Sciatic nerve (tissue), 2 donors: ENCODE measurements at regions not wholly inside any gene's neighbourhood (a gene's known extent, or its start where the extent isn't known, plus 50 kb on each side); places are given as distances from the start of the nearest gene placed in this dataset.
A peak's percentile ranks its signal among the peaks of the same experiment; 100 is the strongest.
"Not testable (repeated sequence)": the region's sequence is repeated elsewhere in the genome, so short reads cannot be mapped to it uniquely, and the experiment has no call there.

ENCODE experiments used
- ATAC-seq: fragments of 200-7000 bp; cut with Tn5 transposase; one replicate; pipeline ENCODE4 v1.9.1; 2020; ENCODE audit warnings: mild to moderate bottlenecking, moderate library complexity
- DNase-seq: peaks from one replicate; pipeline ENCODE4 v3.0.0-alpha.2; 2020; ENCODE audit warnings: low spot score
- intact Hi-C: fragments of 100-400 bp; cut with DNase I; formaldehyde crosslinking; loops from one replicate; pipeline ENCODE4 v1.14.2; 2022
- donor health status: DM: no; HTN: no; CAD: no.
- donor health status: DM: no; HTN: no; CAD: no.

GRCh38 chr3:20558161-20558560 lies 372.2 kb upstream of the SGO1 start:
- no peak for DNase-seq
- intact Hi-C loops, result no loop called here
- ATAC-seq, result no peak

GRCh38 chr3:20556661-20557060 lies 370.7 kb upstream of the SGO1 start:
- DNase-seq (no peak), ATAC-seq (no peak)
- intact Hi-C loops, result no loop called here

DNA sequence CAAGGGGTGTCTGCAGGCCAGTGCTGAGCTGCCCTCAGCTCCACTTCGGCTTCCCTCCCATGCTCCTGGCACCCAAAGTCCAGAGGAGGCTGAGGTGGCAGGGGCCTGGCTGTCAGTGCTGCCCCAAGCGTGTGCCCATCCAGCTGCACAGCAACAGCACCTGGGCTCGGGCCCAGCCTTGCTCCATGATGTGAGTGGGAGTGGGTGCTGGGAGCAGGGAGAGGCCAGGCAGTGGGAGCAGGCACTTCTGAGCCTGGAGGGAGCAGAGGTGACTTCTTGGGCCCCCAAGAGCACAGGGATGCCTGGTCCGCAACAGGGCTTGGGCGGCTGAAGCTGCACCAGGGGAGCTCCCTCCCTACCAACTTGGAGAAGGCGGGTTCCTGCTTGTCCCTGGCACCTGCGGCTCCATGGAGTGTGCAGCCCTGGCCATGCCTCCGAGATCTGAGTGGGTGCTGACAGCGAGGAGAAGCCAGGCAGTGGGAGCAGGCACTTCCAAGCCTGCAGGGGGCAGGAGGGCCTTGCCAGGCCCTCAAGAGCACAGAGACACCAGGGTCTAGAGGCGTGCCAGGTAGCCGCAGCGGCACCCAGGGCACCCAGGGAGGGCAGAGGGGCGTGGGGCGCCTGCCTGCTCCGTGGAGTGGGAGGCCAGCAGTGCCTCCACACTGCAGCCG lies 366.7 kb upstream of the SGO1 start:
- intact Hi-C loops, result no loop called here
- ATAC-seq, result no peak
- no peak for DNase-seq

GRCh38 chr3:20547361-20548269 lies 361.6 kb upstream of the SGO1 start:
- intact Hi-C loops, DNase-seq, ATAC-seq: not testable (repeated sequence)

- ATAC-seq (no peak), DNase-seq (no peak)
- intact Hi-C loops, result no loop called here
Measured at GRCh38 chr3:20546636-20547035, 360.6 kb upstream of the SGO1 start.

- ATAC-seq (no peak), DNase-seq (no peak)
- intact Hi-C loops, result no loop called here
Measured at GRCh38 chr3:20543535-20544226, 357.7 kb upstream of the SGO1 start.

DNA sequence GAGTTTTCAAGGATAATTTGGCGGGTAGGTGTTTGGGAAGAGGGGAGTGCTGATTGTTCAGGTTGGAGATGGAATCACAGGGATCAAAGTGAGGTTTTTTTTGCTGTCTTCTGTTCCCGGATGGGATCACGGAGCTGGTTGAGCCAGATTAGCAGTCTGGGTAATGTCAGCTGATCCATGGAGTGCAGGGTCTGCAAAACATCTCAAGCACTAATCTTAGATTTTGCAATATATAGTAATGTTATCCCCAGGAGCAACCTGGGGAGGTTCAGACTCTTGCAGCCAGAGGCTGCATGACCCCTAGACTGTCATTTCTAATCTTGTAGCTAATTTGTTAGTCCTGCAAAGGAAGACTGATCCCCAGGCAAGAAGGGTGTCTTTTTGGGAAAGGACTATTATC lies 354.1 kb upstream of the SGO1 start:
- no peak for DNase-seq
- intact Hi-C loops, result no loop called here
- ATAC-seq, result no peak

- intact Hi-C loops, result no loop called here
- no peak for ATAC-seq
- no peak for DNase-seq
Measured at GRCh38 chr3:20539666-20540065, 353.7 kb upstream of the SGO1 start.

GRCh38 chr3:20537234-20537633 lies 351.2 kb upstream of the SGO1 start:
- no peak for DNase-seq
- ATAC-seq, result no peak
- intact Hi-C loops, result no loop called here

DNA sequence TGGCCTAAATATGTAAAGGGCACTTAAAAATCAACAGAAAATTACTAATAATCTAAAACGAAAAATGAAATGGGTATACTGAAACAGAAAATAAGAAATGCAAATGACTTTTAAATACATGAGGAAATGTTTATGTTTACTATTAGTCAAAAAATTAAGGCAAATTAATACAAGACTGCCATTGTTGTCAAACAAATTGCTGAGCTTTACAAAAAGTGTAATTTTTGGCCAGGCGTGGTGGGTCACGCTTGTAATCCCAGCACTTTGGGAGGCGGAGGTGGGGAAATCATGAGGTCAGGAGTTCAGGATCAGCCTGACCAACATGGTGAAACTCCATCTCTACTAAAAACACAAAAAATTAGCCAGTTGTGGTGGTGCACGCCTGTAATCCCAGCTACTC lies 343.9 kb upstream of the SGO1 start:
- no peak for DNase-seq
- no peak for ATAC-seq
- intact Hi-C loops, result no loop called here

DNA sequence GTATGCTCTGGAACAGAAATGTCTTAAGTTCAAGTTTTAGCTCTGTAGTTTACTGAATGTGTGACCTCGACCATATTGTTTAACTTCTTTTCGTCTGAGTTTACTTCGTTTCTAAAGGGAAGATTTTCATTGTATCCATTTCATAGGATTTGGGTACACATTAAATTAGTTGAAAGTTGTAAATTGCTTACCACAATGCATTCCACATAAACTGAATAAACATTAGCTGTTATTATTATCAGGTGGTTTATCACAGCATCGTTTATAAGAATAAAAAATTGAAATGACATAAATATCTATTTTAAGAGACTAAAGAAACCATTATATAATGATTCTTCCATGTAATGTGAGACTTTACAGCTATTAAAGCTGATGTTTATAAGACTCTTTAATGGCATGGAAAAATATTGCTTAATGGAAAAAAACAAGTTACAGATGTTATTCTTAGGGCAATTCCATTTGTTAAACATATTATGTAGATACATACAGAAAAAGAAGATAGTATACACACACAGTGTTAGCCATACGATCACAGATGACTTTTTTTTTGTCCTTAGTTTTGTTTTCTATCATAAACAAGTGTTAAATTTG lies 342.3 kb upstream of the SGO1 start:
- DNase-seq (no peak), ATAC-seq (no peak)
- intact Hi-C loops, result no loop called here

DNA sequence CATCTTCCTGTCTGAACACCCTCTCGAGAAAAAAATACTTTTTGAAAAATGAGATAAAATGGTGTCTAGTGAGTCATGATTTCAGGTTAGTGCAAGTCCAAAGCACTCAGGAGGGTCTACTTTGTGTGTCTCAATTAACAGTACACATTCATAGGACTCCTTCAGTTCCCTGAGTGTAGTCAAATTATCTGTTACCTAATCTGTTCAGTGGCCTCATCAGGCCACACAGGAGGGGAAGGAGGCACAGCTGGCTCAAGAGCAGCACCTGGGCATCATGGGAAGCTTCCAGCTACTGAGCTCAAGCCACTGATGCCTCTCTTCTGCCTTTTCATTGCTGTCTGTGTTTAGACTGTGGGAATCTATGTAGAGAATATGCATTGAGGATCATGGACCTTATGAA lies 341.4 kb upstream of the SGO1 start:
- no peak for DNase-seq
- ATAC-seq, result no peak
- intact Hi-C loops, result no loop called here

DNA sequence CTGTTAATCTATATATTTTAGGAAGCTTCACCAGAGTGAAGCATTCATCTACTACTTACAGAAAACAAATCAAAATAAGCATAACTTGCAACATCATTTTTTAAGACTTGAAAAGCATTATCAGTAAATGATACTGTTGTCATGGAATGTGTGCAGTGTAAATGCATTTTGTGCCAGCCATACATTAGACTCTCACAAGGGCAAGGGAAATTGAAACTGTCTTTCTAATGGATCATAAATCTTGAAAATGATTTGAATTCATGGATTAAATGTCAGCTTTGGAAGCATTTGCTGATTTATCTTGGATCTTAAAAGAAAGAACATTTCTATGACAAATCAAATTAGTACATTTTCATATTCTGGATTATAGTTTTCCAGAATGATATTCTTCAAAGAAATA lies 338.3 kb upstream of the SGO1 start:
- ATAC-seq (no peak), DNase-seq (no peak)
- intact Hi-C loops, result no loop called here

DNA sequence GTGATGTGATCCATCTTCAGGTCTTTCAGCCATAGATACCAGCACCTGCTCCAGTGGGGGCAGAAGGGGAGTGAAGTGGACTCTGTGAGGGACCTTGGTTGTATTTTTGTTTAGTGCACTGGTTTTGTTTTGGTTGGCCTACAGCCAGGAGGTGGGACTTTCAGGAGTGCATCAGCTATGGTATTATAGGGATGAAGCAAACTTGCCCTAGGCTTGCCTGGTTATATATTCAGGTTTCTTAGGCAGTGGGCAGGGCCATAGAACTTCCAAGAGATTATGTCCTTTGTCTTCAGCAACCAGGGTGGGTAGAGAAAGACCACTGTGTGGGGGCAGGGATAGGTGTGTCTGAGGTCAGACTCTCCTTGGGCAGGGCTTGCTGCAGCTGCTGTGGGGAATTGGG lies 337.3 kb upstream of the SGO1 start:
- DNase-seq, result no peak
- ATAC-seq, result no peak
- intact Hi-C loops, result no loop called here

GRCh38 chr3:20517316-20517715 lies 331.3 kb upstream of the SGO1 start:
- intact Hi-C loops, ATAC-seq, DNase-seq: not testable (repeated sequence)

DNA sequence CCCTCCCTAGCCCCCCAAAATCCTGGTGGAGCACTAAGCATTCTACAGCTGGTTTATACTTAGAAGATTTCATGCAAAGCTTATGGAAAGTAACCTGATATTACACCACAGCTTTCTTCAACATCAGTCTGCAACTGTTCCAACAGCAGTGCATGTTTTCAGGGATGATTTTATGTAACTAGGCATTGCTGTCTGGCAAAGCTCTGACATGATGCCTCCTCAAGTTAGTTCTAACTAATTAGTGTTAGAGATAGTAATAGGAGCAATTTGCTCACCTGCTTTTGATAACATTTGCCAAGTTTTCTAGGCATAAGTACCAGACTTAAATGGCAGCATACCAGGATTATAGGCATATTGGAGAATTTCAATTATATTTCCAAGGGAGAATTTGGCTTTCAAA lies 330.3 kb upstream of the SGO1 start:
- no peak for DNase-seq
- no peak for ATAC-seq
- intact Hi-C loops, result no loop called here

- ATAC-seq, result no peak
- DNase-seq, result no peak
- intact Hi-C loops, result no loop called here
Measured at GRCh38 chr3:20515834-20516233, 329.8 kb upstream of the SGO1 start.

DNA sequence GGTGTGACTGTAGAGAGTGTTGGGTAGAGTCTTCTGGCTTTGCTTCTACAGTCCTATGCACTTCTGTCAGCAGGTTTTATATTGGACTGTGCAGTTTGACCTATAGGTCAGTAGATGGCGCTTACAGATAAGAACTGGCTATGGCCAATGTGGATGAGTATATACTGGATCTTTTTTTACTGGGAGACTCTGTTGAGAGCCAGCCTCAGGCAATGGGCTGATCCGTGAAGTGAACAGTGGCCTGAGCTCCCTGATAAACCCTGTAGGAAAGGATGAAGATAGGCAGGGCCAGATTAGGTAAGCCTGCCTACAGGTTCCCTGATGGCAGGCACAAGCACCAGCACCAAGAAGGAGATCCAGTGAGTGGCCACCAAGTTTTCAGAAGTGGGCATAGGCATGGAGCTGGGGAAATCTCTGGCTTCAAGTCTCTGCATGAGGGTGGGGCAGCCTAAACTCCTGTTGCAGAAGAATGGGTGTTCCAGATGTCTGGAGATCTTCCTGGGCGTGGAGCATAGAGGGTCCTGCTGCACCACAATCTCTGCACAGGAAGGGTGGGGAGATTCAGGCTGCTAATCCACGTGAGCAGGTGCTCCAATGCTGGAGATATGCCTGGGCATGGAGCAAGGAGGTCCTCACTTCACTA lies 326.0 kb upstream of the SGO1 start:
- DNase-seq (no peak), ATAC-seq (peak; percentile 67)
- intact Hi-C loops, result no loop called here

- ATAC-seq (no peak), DNase-seq (no peak)
- intact Hi-C loops, result no loop called here
Measured at GRCh38 chr3:20510396-20510795, 324.4 kb upstream of the SGO1 start.
